ENCODE measurements at regions not wholly inside any gene's neighbourhood (a gene's known extent, or its start where the extent isn't known, plus 50 kb on each side); places are given as distances from the start of the nearest gene placed in this dataset.

DNA sequence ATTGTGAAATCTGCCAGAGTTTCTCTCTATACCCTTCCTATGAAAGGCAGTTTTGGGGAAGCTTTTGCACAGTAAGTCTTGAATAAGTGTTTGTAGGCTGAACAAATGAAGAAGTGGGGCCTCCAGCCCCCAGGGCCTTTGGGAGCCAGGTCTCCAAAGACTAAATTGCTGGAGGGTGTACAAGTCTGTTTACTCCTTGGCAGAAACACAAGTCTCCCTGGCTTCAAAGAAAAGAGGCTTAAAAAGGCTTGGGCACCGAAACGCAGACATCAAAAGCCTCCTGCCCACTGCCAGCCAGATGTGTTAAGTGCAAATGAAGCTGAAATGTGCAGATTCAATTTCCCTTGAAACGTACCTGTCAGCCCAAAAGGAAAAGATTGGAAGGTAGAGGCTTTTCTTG, 146.3 kb downstream of the TMEM132E start:
- no peak overlapping the region for H3K4me2 ChIP-seq
- no peak overlapping the region for H3K27ac ChIP-seq (ENCODE audit: low read depth)
- H3K36me3 ChIP-seq (ENCODE audit: insufficient read depth), result no peaks in the 10 kb centered on the region
- H3K27me3 ChIP-seq (ENCODE audit: insufficient read depth), result no peaks in the 10 kb centered on the region
- H3K4me1 ChIP-seq (ENCODE audit: insufficient read depth), result no peaks in the 10 kb centered on the region
- H3K79me2 ChIP-seq (replicated peaks; ENCODE audit: insufficient read depth), result no peaks in the 10 kb centered on the region
- Mint-ChIP-seq H3K36me3 (ENCODE audit: low read depth) (no peaks in the 10 kb centered on the region; the same call in 2 of the 3 replicates), H3K9me3 (no peaks in the 10 kb centered on the region), H3K27me3 (ENCODE audit: insufficient read depth, low read depth, poor library complexity) (peaks cover 6% of the 10 kb centered on the region), H3K4me3 (no peak overlapping the region), H3K4me1 (peaks cover 8% of the 10 kb centered on the region; the same call in 2 of the 3 replicates), H3K27ac (no peak overlapping the region)
- TF ChIP-seq, protein P1, sequence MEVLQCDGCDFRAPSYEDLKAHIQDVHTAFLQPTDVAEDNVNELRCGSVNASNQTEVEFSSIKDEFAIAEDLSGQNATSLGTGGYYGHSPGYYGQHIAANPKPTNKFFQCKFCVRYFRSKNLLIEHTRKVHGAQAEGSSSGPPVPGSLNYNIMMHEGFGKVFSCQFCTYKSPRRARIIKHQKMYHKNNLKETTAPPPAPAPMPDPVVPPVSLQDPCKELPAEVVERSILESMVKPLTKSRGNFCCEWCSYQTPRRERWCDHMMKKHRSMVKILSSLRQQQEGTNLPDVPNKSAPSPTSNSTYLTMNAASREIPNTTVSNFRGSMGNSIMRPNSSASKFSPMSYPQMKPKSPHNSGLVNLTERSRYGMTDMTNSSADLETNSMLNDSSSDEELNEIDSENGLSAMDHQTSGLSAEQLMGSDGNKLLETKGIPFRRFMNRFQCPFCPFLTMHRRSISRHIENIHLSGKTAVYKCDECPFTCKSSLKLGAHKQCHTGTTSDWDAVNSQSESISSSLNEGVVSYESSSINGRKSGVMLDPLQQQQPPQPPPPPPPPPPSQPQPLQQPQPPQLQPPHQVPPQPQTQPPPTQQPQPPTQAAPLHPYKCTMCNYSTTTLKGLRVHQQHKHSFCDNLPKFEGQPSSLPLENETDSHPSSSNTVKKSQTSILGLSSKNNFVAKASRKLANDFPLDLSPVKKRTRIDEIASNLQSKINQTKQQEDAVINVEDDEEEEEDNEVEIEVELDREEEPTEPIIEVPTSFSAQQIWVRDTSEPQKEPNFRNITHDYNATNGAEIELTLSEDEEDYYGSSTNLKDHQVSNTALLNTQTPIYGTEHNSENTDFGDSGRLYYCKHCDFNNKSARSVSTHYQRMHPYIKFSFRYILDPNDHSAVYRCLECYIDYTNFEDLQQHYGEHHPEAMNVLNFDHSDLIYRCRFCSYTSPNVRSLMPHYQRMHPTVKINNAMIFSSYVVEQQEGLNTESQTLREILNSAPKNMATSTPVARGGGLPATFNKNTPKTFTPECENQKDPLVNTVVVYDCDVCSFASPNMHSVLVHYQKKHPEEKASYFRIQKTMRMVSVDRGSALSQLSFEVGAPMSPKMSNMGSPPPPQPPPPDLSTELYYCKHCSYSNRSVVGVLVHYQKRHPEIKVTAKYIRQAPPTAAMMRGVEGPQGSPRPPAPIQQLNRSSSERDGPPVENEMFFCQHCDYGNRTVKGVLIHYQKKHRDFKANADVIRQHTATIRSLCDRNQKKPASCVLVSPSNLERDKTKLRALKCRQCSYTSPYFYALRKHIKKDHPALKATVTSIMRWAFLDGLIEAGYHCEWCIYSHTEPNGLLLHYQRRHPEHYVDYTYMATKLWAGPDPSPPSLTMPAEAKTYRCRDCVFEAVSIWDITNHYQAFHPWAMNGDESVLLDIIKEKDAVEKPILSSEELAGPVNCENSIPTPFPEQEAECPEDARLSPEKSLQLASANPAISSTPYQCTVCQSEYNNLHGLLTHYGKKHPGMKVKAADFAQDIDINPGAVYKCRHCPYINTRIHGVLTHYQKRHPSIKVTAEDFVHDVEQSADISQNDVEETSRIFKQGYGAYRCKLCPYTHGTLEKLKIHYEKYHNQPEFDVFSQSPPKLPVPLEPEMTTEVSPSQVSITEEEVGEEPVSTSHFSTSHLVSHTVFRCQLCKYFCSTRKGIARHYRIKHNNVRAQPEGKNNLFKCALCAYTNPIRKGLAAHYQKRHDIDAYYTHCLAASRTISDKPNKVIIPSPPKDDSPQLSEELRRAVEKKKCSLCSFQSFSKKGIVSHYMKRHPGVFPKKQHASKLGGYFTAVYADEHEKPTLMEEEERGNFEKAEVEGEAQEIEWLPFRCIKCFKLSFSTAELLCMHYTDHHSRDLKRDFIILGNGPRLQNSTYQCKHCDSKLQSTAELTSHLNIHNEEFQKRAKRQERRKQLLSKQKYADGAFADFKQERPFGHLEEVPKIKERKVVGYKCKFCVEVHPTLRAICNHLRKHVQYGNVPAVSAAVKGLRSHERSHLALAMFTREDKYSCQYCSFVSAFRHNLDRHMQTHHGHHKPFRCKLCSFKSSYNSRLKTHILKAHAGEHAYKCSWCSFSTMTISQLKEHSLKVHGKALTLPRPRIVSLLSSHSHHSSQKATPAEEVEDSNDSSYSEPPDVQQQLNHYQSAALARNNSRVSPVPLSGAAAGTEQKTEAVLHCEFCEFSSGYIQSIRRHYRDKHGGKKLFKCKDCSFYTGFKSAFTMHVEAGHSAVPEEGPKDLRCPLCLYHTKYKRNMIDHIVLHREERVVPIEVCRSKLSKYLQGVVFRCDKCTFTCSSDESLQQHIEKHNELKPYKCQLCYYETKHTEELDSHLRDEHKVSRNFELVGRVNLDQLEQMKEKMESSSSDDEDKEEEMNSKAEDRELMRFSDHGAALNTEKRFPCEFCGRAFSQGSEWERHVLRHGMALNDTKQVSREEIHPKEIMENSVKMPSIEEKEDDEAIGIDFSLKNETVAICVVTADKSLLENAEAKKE (CRISPR knock-in tag; IDR thresholded peaks at IDR 0.05), result no peak
- no peak for TF ChIP-seq EZH2 (IDR thresholded peaks at IDR 0.05; ENCODE audit: low read depth, unreplicated experiment)
- TF ChIP-seq JUNB (IDR thresholded peaks at IDR 0.05; ENCODE audit: unreplicated experiment), result no peak
- TF ChIP-seq, protein P2, sequence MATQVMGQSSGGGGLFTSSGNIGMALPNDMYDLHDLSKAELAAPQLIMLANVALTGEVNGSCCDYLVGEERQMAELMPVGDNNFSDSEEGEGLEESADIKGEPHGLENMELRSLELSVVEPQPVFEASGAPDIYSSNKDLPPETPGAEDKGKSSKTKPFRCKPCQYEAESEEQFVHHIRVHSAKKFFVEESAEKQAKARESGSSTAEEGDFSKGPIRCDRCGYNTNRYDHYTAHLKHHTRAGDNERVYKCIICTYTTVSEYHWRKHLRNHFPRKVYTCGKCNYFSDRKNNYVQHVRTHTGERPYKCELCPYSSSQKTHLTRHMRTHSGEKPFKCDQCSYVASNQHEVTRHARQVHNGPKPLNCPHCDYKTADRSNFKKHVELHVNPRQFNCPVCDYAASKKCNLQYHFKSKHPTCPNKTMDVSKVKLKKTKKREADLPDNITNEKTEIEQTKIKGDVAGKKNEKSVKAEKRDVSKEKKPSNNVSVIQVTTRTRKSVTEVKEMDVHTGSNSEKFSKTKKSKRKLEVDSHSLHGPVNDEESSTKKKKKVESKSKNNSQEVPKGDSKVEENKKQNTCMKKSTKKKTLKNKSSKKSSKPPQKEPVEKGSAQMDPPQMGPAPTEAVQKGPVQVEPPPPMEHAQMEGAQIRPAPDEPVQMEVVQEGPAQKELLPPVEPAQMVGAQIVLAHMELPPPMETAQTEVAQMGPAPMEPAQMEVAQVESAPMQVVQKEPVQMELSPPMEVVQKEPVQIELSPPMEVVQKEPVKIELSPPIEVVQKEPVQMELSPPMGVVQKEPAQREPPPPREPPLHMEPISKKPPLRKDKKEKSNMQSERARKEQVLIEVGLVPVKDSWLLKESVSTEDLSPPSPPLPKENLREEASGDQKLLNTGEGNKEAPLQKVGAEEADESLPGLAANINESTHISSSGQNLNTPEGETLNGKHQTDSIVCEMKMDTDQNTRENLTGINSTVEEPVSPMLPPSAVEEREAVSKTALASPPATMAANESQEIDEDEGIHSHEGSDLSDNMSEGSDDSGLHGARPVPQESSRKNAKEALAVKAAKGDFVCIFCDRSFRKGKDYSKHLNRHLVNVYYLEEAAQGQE (IDR thresholded peaks at IDR 0.05; ENCODE audit: unreplicated experiment), result no peak
- no peak for TF ChIP-seq NANOG (IDR thresholded peaks at IDR 0.05; ENCODE audit: borderline replicate concordance)
- TF ChIP-seq, protein P3, sequence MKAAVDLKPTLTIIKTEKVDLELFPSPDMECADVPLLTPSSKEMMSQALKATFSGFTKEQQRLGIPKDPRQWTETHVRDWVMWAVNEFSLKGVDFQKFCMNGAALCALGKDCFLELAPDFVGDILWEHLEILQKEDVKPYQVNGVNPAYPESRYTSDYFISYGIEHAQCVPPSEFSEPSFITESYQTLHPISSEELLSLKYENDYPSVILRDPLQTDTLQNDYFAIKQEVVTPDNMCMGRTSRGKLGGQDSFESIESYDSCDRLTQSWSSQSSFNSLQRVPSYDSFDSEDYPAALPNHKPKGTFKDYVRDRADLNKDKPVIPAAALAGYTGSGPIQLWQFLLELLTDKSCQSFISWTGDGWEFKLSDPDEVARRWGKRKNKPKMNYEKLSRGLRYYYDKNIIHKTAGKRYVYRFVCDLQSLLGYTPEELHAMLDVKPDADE (IDR thresholded peaks at IDR 0.05), result no peak
- TF ChIP-seq ZNF331 (CRISPR knock-in tag; IDR thresholded peaks at IDR 0.05; ENCODE audit: low read depth), result no peak
- no peak for TF ChIP-seq STAT1 (IDR thresholded peaks at IDR 0.05; ENCODE audit: unreplicated experiment)
- TF ChIP-seq CREB1 (CRISPR knock-in tag; IDR thresholded peaks at IDR 0.05; ENCODE audit: low read depth), result no peak
- no peak for TF ChIP-seq EZH2phosphoT487 (IDR thresholded peaks at IDR 0.05; ENCODE audit: unreplicated experiment)
- no peaks in the 10 kb centered on the region for H3K9me2 ChIP-seq (ENCODE audit: insufficient read depth)
- no peaks in the 10 kb centered on the region for H3F3A ChIP-seq (replicated peaks; ENCODE audit: low read depth)
- no peak overlapping the region for H2AFZ ChIP-seq
- H4K20me1 ChIP-seq (replicated peaks; ENCODE audit: insufficient read depth), result no peaks in the 10 kb centered on the region
- no peak for DNase-seq (ENCODE audit: low spot score)
- no peak overlapping the region for H3K4me3 ChIP-seq
- ATAC-seq, result no peak
